ENCODE measurements at regions not wholly inside any gene's neighbourhood (a gene's known extent, or its start where the extent isn't known, plus 50 kb on each side); places are given as distances from the start of the nearest gene placed in this dataset.
A peak's percentile ranks its signal among the peaks of the same experiment; 100 is the strongest.

DNA sequence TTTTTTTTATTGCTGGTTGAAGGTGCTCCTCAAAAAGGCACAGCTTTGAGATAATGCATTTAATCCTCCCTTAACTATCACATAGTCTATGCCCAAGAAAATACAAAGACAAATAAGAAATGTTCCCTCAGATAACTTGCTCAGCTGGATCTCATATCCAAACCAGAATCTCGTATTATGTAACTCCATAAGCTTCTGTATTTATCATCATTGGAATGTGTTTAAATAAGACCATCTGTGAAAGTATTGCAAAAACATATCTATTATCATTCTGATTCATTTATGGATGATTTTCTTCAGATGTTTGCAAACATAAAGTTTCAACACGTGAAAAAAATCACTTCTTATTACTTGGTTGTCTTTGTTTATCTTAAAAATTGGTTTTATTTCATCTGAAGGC is 190.9 kb downstream of the IRS2 start:
- peak; percentile 31 for DNase-seq (ENCODE audit: low read depth)

DNA sequence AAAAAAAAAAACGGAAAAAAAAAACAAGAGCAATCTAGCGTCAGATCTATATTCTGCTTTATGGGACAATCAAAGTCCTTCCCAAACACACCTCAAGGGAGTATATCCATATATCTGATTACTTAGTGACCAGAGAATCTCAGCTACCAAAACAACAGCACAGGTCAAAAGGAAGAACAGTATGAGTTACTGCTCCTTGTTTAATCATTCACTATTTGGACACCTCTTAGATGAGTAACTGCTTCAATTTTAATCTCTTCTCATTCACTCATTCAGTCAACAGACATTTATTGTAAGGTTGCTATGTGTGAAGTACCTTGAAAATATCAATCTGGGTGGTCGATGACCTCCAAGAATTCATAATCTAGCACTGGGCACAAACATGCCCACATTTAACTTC is 193.2 kb downstream of the IRS2 start:
- DNase-seq (ENCODE audit: low read depth): no peak

DNA sequence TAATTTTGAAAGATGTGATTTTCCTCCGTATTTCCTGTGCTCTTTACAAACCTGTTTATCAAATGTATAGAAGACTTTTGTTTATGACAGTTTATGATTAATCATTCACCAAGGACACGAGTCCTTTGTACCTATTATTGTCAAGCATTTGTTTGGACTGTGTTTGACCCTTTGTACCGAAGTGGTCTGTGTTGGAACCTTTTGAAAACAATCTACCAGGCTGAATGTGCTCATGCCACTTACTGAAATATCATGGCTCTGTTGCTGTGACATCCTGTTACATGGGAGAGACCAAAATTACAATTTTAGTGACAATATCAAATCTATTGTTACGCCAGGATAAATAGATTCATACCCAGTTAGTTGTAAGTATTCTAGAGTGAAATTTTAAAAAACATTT is 193.6 kb downstream of the IRS2 start:
- no peak for DNase-seq (ENCODE audit: low read depth)

DNA sequence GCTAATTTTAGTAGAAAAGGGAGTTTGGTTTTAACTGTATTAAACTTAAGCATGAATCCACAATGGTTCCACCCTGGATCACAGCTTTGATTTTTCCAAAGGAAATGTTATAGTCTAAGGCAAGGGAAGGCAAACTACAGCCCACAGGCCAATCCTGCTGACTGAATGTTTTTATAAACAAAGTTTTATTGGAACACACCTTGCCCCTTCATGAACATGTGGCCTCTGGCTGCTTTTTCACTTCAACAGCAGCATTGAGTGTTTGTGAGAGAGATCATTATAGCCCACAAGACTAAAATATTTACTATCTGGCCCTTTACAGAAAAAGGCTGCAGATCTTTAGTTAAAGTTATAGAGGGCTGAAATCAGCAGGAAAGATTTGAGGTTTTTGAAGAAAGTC is 198.7 kb downstream of the IRS2 start:
- DNase-seq (ENCODE audit: low read depth): no peak

DNA sequence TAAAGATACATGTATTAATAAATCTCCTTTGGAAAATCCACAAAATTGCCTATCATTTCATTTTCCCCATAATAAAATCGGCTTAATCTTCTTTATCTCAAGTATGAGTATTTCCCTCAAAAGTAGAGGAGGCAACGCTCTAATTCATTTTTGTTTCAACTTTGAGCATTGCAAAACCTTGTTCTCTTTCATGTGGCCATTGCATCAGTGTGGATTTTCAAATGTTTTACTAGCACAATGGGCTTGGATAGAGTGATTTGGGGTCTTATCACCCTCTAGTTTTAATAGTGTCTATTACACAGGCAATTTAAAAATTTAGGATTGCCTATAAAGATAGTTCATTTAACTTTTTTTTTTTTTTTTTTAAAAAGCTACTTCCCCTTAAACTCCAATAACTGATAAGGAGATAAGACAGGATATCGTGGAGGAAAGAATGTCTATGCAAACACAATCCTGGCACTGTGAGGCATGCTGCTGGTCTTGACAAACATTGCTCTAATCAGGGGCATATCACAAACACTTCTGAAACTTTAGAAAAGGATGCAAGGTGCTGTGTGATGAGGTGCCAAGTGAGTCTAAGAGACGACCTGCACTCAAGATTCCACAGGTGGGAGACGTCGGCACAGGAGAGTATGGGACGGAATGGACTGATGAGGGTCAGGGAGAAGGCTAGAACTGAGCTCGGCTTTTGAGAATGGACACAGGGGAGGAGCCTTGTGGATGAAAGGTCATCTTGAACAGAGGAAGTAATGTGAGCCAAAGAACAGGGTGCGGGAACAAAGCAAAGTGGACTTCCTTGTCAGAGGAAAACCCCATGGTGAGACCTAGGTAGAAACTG is 199.7 kb downstream of the IRS2 start:
- no peak for DNase-seq (ENCODE audit: low read depth)

DNA sequence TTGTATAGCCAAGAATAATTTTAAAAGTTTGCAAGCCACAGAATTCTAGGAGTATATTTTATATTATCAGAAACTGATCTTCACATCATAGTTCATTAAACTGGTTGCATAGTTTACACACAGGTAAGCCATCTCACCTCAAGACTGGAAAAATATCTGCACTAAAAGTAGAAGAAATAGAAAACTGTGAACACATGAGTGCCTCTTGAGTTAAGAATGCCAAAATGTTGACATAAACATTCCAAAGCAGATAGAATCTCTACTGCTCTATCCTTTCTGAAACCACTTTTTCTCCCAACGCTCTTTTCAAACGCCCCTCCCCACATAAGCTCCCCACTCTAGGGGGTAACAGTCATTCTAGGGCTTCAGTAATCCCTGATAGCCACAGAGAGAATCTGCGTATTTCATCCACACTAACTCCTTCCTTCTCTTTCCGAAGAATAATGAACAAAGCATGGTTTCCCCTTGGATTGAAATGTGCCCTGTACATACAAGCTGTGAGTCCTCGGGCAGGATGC is 201.5 kb downstream of the IRS2 start:
- DNase-seq (ENCODE audit: low read depth): no peak

DNA sequence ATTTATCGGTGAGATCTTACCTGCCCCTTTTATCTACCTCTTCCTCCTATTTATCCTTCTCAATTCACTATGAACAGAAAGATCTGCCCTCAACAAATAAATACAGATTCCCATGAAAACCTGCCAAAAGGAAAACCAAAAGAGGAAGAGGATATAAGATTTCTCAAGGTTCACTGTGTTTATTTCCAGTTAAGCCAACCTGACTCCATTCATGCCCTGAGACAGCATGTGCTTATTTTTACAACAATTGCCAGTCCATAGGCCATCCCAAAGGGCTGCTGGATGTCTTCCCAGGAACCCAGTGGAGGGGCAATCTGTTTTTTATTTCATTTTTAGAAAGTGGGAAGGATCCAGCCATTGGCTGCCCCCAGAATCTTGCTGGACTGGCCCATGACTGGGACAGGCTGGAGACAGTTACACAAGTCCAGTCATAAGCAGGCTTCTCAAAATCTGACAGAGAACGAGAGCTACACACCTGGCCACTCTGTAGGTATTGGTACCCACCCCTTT is 209.1 kb downstream of the IRS2 start:
- no peak for DNase-seq (ENCODE audit: low read depth)

DNA sequence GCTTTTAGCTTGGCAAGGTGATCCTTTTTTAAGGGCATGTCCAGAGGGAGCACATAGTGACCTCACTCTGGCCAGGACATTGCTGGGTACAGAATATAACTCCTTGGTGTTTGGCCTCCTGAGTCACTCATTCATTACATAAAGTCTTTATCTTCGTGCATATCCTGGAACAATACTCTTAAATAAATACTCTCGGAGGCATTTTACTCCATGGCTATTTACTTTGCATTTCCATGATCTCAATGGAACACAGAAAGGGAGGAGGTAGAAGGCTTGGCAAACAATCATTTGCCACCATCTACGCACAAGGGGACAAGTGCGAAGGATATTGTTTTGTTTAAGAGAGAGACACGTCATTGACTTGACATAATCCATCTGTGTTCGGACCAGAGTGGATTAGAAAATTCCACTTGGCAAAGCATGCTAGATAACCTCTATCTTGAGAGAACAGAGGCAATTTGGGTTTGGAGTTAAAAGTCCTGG is 210.0 kb downstream of the IRS2 start:
- DNase-seq (ENCODE audit: low read depth): no peak

DNA sequence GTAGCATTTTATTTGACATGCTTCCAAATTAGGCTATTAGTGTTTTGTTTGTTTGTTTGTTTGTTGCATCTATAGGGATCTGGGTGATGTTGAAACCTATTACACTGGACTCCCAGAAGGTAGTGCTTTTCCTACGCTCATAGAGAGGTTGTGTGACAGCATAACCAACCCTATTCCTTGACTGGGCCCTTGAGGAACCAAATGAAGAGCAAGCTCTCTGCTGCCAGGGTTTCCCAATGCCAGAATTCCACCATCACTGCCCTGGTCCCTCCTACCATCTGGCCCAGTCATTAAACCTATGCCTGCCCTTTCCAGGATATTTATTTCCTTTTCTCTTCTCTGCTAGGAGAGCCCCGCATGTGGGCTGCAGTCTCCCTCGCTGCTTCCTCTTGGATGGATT is 210.6 kb downstream of the IRS2 start:
- DNase-seq (ENCODE audit: low read depth): no peak

DNA sequence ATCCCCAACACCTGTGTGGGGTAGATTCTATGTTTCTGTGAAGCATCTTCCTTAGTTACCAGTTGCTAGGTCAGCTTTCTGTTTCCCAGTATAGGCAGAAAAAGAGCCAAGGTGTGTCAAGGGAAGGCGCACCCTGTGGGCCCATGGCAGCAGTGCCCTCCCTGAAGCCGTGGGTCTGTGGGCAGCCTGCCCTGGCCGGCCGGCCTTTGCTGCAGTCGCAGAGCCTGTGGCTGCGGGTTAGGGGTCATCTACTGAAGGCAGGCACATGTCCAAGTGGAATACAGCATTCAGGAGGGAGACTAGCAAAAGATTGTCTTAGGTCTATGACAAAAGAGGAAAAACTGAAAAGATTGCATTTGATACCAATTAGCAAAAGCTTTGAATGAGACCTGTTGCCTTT is 214.0 kb downstream of the IRS2 start:
- DNase-seq (ENCODE audit: low read depth): no peak

DNA sequence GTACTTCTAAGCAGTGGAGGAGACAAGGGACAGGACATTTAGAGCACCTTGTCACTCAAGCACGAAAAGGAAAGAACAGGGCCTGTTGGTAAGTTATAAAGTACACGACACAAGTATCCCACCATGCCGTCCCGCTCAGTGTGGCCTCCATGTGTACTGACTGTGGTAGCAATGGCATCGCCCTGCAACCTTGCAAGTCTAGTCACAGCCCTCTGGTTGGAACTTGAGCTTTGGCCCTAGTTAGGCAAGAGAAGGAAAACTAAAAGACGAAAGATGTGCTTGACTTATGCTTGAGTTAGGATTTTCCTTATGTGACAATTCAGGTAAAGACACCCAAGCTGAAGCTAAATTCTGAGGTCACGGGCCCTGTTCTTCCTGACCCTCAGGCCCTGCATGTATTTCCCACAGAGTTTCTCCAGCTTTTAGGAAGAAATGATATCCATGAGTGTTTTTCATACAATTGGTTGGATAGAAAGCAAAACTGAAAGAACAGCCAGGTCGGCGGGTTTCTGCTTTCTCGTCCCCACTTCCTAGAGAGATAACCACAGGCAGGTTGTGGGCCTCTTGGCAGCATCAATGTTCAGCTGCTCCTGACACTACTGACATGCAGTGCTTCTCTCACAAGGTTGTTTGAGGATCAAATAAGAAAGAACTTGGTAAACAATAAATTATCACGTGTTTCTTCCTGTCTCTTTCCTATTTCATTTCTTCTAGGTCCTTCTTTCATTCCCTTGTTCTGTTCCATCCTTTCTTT is 216.2 kb downstream of the IRS2 start:
- no peak for DNase-seq (ENCODE audit: low read depth)

DNA sequence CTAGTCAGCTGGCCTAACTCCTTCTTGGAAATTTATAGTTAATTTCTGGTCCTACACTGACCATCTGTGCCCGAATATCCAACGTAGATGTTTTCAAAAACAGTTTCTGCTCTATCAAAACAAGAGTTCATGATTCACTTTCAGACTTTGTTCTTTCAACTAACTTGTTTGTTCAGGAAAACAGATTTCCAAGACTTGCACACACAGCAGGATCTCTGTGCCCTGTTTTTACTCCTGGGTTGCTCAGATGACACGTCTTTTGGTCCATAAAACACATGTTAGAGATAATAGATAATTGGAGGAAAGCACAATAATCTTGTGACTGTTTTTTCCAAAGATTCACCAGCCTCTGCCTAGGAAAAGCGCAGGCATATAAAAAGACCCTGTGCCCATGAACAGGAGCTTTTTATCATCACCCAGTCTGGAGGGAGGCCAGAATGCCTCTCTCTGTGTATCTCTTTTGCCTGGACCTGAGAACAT is 218.0 kb downstream of the IRS2 start:
- DNase-seq (ENCODE audit: low read depth): no peak

DNA sequence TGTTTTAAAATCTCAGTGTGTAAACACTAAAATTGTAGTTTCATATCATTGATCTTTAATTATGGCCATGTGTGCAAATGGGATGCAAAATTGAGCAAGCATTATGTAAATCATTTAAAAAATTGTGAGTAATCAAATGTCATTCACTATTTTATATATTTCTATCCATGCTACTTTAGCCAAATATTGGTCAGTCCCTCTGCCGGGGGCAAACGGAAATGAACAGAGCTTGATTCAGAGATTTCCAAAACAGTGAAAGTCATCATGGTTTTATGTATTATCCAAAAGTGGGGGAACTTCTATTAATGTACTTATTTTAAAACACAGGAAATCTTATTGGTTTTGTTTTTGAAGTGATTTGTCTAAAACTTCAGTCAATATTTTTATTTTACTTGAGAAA is 219.1 kb downstream of the IRS2 start:
- no peak for DNase-seq (ENCODE audit: low read depth)

DNA sequence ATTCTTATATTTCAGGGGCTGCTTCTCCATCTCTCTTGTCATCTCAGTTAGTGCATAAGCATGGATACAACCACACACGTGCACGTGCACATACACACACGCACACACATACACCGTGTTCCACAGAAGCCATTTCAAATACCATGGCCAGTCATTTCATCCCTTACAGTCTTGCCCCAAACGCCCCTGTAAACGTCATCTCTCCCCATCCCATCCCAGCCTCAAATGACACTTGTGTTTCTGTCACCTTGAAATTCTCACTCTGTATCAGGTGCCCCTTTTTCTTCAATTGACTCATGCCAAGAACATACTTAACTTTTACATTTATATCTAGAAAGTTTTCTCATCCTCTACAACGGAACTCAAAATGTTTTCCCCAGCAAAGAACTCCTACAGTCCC is 220.5 kb downstream of the IRS2 start:
- no peak for DNase-seq (ENCODE audit: low read depth)

DNA sequence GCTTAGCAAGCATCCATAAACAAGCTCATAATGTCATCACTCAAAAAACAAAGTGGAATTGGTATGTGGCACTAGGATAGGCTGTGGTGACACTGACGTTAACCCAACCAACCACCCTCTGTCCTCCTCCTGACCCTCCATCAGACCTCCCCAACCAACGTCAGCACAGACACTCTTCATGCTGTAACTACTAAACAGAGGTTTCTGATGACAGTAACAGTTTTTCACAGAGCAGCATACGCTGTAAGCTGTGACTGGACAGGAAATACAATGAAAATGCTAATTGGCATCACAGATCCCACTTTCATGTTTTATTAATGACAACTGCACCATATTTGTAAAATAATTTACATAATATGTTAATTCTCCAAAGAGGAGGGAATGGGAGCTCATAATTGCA is 238.0 kb downstream of the IRS2 start:
- no peak for DNase-seq (ENCODE audit: low read depth)

DNA sequence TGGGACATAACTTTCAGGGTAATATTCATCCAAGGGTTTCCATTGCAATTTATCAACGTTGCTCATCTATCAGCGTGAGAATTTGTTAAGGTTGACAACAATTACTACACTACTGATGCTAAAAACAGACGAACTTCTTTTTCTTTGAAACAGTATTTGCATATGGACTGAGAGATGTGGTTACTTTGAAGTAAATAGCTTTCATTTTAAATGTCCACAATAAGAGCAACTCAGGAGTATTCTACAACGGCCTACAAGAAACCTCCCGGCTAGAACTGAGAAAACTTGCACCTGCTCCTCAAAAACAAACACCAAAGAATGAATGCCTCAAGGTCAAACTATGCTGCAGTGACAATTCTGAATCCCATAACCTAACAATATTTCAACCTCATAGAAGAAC is 238.4 kb downstream of the IRS2 start:
- no peak for DNase-seq (ENCODE audit: low read depth)

DNA sequence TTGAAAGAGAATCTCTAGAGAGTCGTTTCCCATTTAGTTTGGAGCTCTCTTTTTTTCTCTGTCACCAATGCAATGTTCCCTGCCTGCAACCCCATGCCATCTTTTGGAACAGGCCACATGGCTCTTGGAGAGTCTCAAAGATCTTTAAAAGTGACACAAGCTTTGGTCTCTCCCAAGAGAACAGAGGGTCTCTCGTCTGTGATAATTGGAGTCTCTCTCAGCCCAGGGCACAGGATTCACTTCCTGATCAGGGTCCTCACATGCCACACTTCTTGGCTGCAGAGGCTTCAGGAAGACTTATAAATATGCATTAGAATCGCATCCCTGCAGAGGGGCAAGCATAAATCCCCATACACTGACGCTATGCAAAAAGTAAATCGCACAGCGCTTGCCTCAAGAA is 240.5 kb downstream of the IRS2 start:
- DNase-seq (ENCODE audit: low read depth): no peak

DNA sequence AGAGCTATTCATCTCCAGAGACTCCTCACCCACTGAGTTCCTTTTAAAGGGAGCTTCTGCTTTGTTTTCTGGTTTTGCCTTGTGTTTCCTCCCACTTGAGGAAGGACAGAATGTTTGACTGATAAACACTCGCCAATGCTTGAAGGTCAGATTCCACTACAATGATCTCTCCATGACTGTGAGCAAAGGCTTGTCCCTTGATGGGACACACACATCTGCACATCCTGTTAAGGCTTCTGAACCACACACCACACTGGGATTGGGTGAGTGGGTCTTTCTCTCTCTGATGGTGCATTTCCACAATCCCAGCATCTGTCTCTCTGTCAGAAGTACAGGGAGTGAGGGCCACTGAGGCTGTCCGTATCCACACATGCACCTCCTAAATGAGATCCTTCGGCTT is 245.3 kb downstream of the IRS2 start:
- DNase-seq (ENCODE audit: low read depth): no peak

DNA sequence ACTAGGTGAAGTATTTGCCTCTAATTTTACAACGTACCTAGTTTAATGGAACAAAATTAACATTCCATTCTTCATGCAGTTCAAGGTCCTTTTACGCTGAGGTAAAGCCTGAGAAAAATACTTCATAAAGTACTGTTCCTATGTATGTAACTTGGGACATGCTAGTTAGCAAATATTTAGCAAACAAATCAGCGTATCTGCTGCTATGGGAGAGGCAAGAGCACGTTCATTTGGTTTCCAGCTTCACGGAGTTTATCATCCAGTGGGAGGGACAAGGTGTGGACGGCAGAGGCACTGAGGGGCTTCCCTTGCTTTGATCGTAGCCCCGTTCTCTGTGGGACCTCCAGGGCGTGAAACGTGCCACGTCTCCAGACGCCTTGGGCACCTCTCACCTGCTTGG is 248.8 kb downstream of the IRS2 start:
- no peak for DNase-seq (ENCODE audit: low read depth)

DNA sequence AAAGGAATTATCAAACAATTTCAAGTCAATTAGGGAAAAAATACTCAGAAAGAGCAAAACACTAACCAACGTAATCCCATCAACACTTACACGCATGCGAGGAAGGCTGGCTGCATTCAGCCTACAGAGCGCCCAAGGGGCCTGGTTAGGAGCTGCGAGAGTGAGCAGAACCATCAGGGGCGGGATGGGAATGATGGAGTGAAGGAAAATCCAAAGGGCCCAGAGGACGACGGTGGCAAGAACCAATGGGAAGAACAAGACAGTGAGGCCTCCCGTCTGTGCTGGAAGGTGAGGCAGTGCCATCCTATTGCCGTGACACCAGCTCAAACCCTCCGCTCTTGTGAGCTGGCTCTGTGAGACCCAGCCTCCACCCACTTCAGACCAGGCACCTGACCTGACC is 253.0 kb downstream of the IRS2 start:
- DNase-seq (ENCODE audit: low read depth): no peak

DNA sequence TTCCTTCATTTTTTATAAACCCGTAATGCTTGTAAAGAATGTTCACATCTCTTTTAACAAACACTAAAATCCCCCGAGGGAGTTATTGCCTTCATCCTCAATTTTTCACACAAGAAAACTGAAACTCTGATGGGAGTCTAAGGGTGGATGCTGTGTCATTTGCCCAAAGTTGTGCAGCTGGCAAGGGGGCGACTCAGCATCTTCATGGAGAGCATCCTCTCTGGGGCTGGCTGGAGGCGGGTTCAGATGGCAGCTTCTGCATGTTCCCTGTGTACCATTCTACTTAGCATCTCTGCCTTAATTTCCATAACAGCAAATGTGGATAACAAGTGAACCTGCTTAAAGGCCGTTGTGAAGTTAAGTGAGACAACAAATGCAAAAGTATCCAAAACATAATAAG is 256.4 kb downstream of the IRS2 start:
- no peak for DNase-seq (ENCODE audit: low read depth)

DNA sequence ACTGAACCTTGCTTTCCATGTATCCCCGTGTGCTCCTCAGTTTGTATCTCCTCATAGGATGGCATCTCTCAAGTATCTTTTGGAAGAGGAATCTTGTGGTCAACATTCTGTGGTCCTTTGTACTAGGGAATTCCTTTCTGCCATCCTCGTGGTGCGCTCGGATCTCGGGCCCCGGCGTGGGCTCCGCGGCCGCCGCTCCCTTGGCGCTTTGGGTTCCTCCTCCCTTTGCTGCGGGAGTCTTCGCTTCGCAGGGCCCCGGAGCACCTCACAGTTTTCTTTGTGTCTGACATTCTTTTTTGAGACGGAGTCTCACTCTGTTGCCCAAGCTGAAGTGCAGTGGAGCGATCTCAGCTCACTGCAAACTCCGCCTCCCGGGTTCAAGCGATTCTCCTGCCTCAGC is 264.7 kb downstream of the IRS2 start:
- DNase-seq (ENCODE audit: low read depth): no peak

DNA sequence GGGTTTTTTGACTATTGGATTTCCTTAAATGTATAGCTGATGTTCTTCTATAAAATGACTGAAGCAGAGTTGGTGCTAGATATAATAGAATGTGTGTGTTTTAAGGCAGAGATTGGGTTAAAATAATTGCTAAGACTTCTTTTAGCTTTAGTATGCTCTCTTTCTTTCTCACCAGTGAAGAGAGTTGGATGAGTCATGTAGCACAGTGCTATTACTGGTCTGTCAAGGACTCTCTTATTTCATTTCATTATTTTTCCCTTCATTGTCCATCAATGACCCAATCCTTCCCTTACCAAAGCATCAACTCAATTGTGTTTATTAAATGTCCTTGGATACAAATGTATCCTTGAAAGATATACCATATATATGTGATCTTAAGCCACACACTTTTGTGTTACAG is 268.9 kb downstream of the IRS2 start:
- peak; percentile 4 for DNase-seq (ENCODE audit: low read depth)

Data from non-pigmented ciliary epithelial cell (primary cell).